H1 (cell line): ENCODE measurements at regions not wholly inside any gene's neighbourhood (a gene's known extent, or its start where the extent isn't known, plus 50 kb on each side); places are given as distances from the start of the nearest gene placed in this dataset.

Source experiments
- GABPA ChIP-seq: IDR thresholded peaks from 2 replicates; pipeline ENCODE4 v1.6.1; 2011; ENCODE audit warnings: mild to moderate bottlenecking, low read length, moderate library complexity, borderline replicate concordance; ENCODE audit not compliant: insufficient read depth
- MAFK ChIP-seq: IDR thresholded peaks from 2 replicates; pipeline ENCODE4 v1.6.1; 2012; ENCODE audit warnings: low read depth, mild to moderate bottlenecking, improper control_type of control experiment, low read length

GRCh38 chr3:6667354-6667753, 193.6 kb upstream of the GRM7 start:
- no peak for TF ChIP-seq GABPA
- TF ChIP-seq MAFK, result no peak
